ENCODE measurements at regions not wholly inside any gene's neighbourhood (a gene's known extent, or its start where the extent isn't known, plus 50 kb on each side); places are given as distances from the start of the nearest gene placed in this dataset.

DNA sequence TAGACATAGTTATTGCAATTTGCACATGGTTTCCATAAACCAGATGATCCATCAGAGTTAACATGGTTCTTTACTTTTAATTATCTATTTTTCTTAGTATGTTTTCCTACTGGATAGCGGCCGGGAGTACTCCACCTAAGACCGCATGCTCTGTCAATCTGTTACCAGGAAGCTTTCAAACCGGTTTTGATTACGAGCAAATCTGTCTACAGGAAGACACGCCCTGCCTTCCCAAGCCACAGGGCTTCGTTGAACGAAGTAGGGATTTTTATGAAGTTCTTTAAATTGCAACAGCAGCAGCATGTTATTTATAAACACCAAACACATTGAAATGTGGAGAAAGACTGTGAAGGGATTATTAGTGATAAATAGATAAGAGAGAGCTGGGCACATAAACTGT is 283.3 kb upstream of the ROBO2 start:
- no peaks in the 10 kb centered on the region for H3K4me1 ChIP-seq (ENCODE audit: control insufficient read depth, insufficient read depth, low read length)
- no peak for DNase-seq (ENCODE audit: low read depth, low spot score)
- no peak for TF ChIP-seq POLR2AphosphoS5 (IDR thresholded peaks at IDR 0.05; ENCODE audit: low read depth, low read length)
- no peak for TF ChIP-seq SIN3A (IDR thresholded peaks at IDR 0.05; ENCODE audit: borderline replicate concordance, insufficient read depth, low read depth, low read length)
- CTCF ChIA-PET: no interaction called here
- no TSS peak for BruUV-seq (replicated peaks)
- H3K36me3 ChIP-seq (ENCODE audit: control insufficient read depth, insufficient read depth, low read length): no peaks in the 10 kb centered on the region
- H3K27me3 ChIP-seq (ENCODE audit: control insufficient read depth, insufficient read depth, low read length): no peaks in the 10 kb centered on the region
- intact Hi-C loops (cut with micrococcal nuclease; ENCODE audit: unreplicated experiment): loop anchor here (1.0 kb wide), 1 partner anchor 15 kb away; no protein-coding TSS in a partner anchor
- in situ Hi-C loops (cut with HindIII; ENCODE audit: low pct_unique_long_range_greater_than_20kb, low sequenced_read_pairs): no loop called here
- H3K4me3 ChIP-seq (ENCODE audit: low read depth in 2 of 2, low read length in 2 of 2): no peak overlapping the region
- no peaks in the 10 kb centered on the region for H3K9me3 ChIP-seq (ENCODE audit: control insufficient read depth, insufficient read depth, low read depth, low read length)
- H3K27ac ChIP-seq (ENCODE audit: low read length): no peak overlapping the region
- POLR2A ChIA-PET: no interaction called here
- no peak for ATAC-seq

- no peak overlapping the region for H3K27ac ChIP-seq (ENCODE audit: low read length)
- ATAC-seq: no peak
- DNase-seq (ENCODE audit: low read depth, low spot score): no peak
- no peaks in the 10 kb centered on the region for H3K9me3 ChIP-seq (ENCODE audit: control insufficient read depth, insufficient read depth, low read depth, low read length)
- no peaks in the 10 kb centered on the region for H3K4me1 ChIP-seq (ENCODE audit: control insufficient read depth, insufficient read depth, low read length)
- in situ Hi-C loops (cut with HindIII; ENCODE audit: low pct_unique_long_range_greater_than_20kb, low sequenced_read_pairs): no loop called here
- CTCF ChIA-PET: no interaction called here
- no peaks in the 10 kb centered on the region for H3K36me3 ChIP-seq (ENCODE audit: control insufficient read depth, insufficient read depth, low read length)
- no TSS peak for BruUV-seq (replicated peaks)
- H3K4me3 ChIP-seq (ENCODE audit: low read depth in 2 of 2, low read length in 2 of 2): no peak overlapping the region
- intact Hi-C loops (cut with micrococcal nuclease; ENCODE audit: unreplicated experiment): no loop called here
- POLR2A ChIA-PET: no interaction called here
- H3K27me3 ChIP-seq (ENCODE audit: control insufficient read depth, insufficient read depth, low read length): no peaks in the 10 kb centered on the region
- TF ChIP-seq, protein P1, sequence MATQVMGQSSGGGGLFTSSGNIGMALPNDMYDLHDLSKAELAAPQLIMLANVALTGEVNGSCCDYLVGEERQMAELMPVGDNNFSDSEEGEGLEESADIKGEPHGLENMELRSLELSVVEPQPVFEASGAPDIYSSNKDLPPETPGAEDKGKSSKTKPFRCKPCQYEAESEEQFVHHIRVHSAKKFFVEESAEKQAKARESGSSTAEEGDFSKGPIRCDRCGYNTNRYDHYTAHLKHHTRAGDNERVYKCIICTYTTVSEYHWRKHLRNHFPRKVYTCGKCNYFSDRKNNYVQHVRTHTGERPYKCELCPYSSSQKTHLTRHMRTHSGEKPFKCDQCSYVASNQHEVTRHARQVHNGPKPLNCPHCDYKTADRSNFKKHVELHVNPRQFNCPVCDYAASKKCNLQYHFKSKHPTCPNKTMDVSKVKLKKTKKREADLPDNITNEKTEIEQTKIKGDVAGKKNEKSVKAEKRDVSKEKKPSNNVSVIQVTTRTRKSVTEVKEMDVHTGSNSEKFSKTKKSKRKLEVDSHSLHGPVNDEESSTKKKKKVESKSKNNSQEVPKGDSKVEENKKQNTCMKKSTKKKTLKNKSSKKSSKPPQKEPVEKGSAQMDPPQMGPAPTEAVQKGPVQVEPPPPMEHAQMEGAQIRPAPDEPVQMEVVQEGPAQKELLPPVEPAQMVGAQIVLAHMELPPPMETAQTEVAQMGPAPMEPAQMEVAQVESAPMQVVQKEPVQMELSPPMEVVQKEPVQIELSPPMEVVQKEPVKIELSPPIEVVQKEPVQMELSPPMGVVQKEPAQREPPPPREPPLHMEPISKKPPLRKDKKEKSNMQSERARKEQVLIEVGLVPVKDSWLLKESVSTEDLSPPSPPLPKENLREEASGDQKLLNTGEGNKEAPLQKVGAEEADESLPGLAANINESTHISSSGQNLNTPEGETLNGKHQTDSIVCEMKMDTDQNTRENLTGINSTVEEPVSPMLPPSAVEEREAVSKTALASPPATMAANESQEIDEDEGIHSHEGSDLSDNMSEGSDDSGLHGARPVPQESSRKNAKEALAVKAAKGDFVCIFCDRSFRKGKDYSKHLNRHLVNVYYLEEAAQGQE (IDR thresholded peaks at IDR 0.05; ENCODE audit: insufficient read depth in 1 of 2, low read depth in 2 of 2, low read length in 1 of 2): no peak
- TF ChIP-seq POLR2AphosphoS5 (IDR thresholded peaks at IDR 0.05; ENCODE audit: low read depth, low read length) (no peak), SIN3A (IDR thresholded peaks at IDR 0.05; ENCODE audit: borderline replicate concordance, insufficient read depth, low read depth, low read length) (no peak), TCF7L2 (IDR thresholded peaks at IDR 0.05; ENCODE audit: low read depth, low read length) (no peak)
- TF ChIP-seq, protein P2, sequence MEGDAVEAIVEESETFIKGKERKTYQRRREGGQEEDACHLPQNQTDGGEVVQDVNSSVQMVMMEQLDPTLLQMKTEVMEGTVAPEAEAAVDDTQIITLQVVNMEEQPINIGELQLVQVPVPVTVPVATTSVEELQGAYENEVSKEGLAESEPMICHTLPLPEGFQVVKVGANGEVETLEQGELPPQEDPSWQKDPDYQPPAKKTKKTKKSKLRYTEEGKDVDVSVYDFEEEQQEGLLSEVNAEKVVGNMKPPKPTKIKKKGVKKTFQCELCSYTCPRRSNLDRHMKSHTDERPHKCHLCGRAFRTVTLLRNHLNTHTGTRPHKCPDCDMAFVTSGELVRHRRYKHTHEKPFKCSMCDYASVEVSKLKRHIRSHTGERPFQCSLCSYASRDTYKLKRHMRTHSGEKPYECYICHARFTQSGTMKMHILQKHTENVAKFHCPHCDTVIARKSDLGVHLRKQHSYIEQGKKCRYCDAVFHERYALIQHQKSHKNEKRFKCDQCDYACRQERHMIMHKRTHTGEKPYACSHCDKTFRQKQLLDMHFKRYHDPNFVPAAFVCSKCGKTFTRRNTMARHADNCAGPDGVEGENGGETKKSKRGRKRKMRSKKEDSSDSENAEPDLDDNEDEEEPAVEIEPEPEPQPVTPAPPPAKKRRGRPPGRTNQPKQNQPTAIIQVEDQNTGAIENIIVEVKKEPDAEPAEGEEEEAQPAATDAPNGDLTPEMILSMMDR (IDR thresholded peaks at IDR 0.05): no peak
Observed at GRCh38 chr3:76760336-76760735, 279.6 kb upstream of the ROBO2 start.

- no peak for ATAC-seq
- Histone ChIP-seq H3K27me3 (ENCODE audit: control insufficient read depth, insufficient read depth, low read length) (no peaks in the 10 kb centered on the region), H3K36me3 (ENCODE audit: control insufficient read depth, insufficient read depth, low read length) (no peaks in the 10 kb centered on the region), H3K4me3 (ENCODE audit: low read depth in 2 of 2, low read length in 2 of 2) (no peak overlapping the region), H3K4me1 (ENCODE audit: control insufficient read depth, insufficient read depth, low read length) (no peaks in the 10 kb centered on the region), H3K9me3 (ENCODE audit: control insufficient read depth, insufficient read depth, low read depth, low read length) (no peaks in the 10 kb centered on the region; the same call in 1 of the 2 replicates), H3K27ac (ENCODE audit: low read length) (no peak overlapping the region)
- BruUV-seq (replicated peaks): no TSS peak
- intact Hi-C loops (cut with micrococcal nuclease; ENCODE audit: unreplicated experiment): no loop called here
- POLR2A ChIA-PET: no interaction called here
- TF ChIP-seq, protein P1 (IDR thresholded peaks at IDR 0.05; ENCODE audit: insufficient read depth in 1 of 2, low read depth in 2 of 2, low read length in 1 of 2): no peak
- TF ChIP-seq POLR2AphosphoS5 (IDR thresholded peaks at IDR 0.05; ENCODE audit: low read depth, low read length): no peak
- in situ Hi-C loops (cut with HindIII; ENCODE audit: low pct_unique_long_range_greater_than_20kb, low sequenced_read_pairs): no loop called here
- CTCF ChIA-PET: no interaction called here
- DNase-seq (ENCODE audit: low read depth, low spot score): no peak
Observed at GRCh38 chr3:76765511-76765910, 274.4 kb upstream of the ROBO2 start.

Measured in Panc1 (cell line).